Neural cell (in vitro differentiated cells): ENCODE measurements at regions not wholly inside any gene's neighbourhood (a gene's known extent, or its start where the extent isn't known, plus 50 kb on each side); places are given as distances from the start of the nearest gene placed in this dataset.

Source experiments
- EP300 ChIP-seq: fragments of 450-650 bp; conservative IDR thresholded peaks from 2 replicates; pipeline ENCODE4 v1.6.1; 2014; ENCODE audit warnings: antibody characterized with exemption, mild to moderate bottlenecking, moderate library complexity; ENCODE audit not compliant: poor library complexity, severe bottlenecking
- EZH2 ChIP-seq: fragments of 200-600, 300-800 bp; shearing (Covaris generic), sonication (generic); IDR thresholded peaks from 2 replicates; pipeline ENCODE4 v1.6.1; 2014; ENCODE audit warnings: antibody characterized with exemption, low read length, borderline replicate concordance, mild to moderate bottlenecking; ENCODE audit not compliant: insufficient read depth, poor library complexity, severe bottlenecking
- MXI1 ChIP-seq: fragments of 450-650 bp; conservative IDR thresholded peaks from 2 replicates; pipeline ENCODE4 v1.6.1; 2014; ENCODE audit warnings: antibody characterized with exemption, mild to moderate bottlenecking; ENCODE audit not compliant: poor library complexity, severe bottlenecking
- POLR2AphosphoS5 ChIP-seq: IDR thresholded peaks from 2 replicates; pipeline ENCODE4 v1.6.1; 2012
- RAD21 ChIP-seq: fragments of 450-650 bp; conservative IDR thresholded peaks from 2 replicates; pipeline ENCODE4 v1.6.1; 2014; ENCODE audit warnings: antibody characterized with exemption, mild to moderate bottlenecking, moderate library complexity
- SMC3 ChIP-seq: fragments of 450-650 bp; conservative IDR thresholded peaks from 2 replicates; pipeline ENCODE4 v1.6.1; 2014; ENCODE audit warnings: antibody characterized with exemption, mild to moderate bottlenecking, moderate library complexity; ENCODE audit not compliant: poor library complexity
- TAF1 ChIP-seq: IDR thresholded peaks from 2 replicates; pipeline ENCODE4 v1.6.1; 2012; ENCODE audit warnings: low read depth
- TF ChIP-seq, protein P1 (sequence below): fragments of 450-650 bp; IDR thresholded peaks from 2 replicates; pipeline ENCODE4 v1.5.1; 2014; ENCODE audit warnings: antibody characterized with exemption, mild to moderate bottlenecking, moderate library complexity; ENCODE audit not compliant: poor library complexity, severe bottlenecking
- TF ChIP-seq, protein P2 (sequence below): IDR thresholded peaks from 2 replicates; pipeline ENCODE4 v1.6.1; 2012; ENCODE audit warnings: borderline replicate concordance

DNA sequence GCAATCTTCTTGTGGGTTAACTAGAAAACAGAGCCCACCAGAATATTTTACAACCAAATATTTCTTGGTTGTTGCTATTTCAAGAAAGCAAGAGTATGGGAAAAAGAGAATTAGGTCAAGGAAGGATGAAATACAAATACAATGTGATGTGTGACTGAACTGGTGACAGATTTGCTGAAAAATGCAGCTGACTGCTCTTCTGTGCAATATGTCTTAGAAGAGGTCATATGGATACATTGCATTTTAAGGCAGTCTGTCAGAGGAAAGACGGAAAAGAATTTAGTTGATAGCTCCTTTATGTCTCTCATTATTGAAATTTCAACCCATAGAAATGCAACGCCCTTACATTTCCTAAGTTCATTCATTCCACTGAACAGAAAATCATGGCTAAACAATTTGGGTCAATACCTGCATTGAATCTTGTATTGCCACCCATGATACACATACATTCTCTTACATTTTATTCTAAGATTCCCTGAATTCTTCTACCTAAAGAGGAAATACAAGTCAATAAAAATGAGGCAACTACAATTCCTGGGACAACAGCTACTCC is 423.1 kb downstream of the ADAM29 start:
- TF ChIP-seq POLR2AphosphoS5 (no peak), MXI1 (no peak), EZH2 (no peak), EP300 (no peak), RAD21 (no peak), TAF1 (no peak), SMC3 (no peak)
- TF ChIP-seq, protein P1, sequence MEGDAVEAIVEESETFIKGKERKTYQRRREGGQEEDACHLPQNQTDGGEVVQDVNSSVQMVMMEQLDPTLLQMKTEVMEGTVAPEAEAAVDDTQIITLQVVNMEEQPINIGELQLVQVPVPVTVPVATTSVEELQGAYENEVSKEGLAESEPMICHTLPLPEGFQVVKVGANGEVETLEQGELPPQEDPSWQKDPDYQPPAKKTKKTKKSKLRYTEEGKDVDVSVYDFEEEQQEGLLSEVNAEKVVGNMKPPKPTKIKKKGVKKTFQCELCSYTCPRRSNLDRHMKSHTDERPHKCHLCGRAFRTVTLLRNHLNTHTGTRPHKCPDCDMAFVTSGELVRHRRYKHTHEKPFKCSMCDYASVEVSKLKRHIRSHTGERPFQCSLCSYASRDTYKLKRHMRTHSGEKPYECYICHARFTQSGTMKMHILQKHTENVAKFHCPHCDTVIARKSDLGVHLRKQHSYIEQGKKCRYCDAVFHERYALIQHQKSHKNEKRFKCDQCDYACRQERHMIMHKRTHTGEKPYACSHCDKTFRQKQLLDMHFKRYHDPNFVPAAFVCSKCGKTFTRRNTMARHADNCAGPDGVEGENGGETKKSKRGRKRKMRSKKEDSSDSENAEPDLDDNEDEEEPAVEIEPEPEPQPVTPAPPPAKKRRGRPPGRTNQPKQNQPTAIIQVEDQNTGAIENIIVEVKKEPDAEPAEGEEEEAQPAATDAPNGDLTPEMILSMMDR = no peak
- TF ChIP-seq, protein P2, sequence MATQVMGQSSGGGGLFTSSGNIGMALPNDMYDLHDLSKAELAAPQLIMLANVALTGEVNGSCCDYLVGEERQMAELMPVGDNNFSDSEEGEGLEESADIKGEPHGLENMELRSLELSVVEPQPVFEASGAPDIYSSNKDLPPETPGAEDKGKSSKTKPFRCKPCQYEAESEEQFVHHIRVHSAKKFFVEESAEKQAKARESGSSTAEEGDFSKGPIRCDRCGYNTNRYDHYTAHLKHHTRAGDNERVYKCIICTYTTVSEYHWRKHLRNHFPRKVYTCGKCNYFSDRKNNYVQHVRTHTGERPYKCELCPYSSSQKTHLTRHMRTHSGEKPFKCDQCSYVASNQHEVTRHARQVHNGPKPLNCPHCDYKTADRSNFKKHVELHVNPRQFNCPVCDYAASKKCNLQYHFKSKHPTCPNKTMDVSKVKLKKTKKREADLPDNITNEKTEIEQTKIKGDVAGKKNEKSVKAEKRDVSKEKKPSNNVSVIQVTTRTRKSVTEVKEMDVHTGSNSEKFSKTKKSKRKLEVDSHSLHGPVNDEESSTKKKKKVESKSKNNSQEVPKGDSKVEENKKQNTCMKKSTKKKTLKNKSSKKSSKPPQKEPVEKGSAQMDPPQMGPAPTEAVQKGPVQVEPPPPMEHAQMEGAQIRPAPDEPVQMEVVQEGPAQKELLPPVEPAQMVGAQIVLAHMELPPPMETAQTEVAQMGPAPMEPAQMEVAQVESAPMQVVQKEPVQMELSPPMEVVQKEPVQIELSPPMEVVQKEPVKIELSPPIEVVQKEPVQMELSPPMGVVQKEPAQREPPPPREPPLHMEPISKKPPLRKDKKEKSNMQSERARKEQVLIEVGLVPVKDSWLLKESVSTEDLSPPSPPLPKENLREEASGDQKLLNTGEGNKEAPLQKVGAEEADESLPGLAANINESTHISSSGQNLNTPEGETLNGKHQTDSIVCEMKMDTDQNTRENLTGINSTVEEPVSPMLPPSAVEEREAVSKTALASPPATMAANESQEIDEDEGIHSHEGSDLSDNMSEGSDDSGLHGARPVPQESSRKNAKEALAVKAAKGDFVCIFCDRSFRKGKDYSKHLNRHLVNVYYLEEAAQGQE = no peak
